Neural progenitor cell (in vitro differentiated cells): ENCODE measurements at regions not wholly inside any gene's neighbourhood (a gene's known extent, or its start where the extent isn't known, plus 50 kb on each side); places are given as distances from the start of the nearest gene placed in this dataset.
"Not testable (repeated sequence)": the region's sequence is repeated elsewhere in the genome, so short reads cannot be mapped to it uniquely, and the experiment has no call there.

Experiments
- DNase-seq: peaks from one replicate; pipeline ENCODE4 v3.0.0-alpha.2; 2016; ENCODE audit warnings: low spot score
- H2AFZ ChIP-seq: fragments of 200-600 bp; sonication (generic); replicated peaks from 2 replicates; pipeline ENCODE4 v1.6.1; 2016; ENCODE audit warnings: antibody characterized with exemption
- H3F3A ChIP-seq: fragments of 200-600 bp; sonication (generic); 2 replicates; pipeline ENCODE4 v1.6.1; 2016; ENCODE audit warnings: antibody characterized with exemption, low read depth
- H3K27ac ChIP-seq: fragments of 200-600 bp; sonication (generic); 2 replicates; pipeline ENCODE4 v1.5.1; 2016; ENCODE audit warnings: mild to moderate bottlenecking
- H3K27me3 ChIP-seq: fragments of 200-600 bp; sonication (generic); 2 replicates; pipeline ENCODE4 v1.6.1; 2016; ENCODE audit warnings: mild to moderate bottlenecking, moderate library complexity
- H3K36me3 ChIP-seq: fragments of 200-600 bp; sonication (generic); 2 replicates; pipeline ENCODE4 v1.5.1; 2016
- H3K4me1 ChIP-seq: fragments of 200-600 bp; sonication (generic); 2 replicates; pipeline ENCODE4 v1.6.1; 2016; ENCODE audit warnings: mixed run types
- H3K4me2 ChIP-seq: fragments of 200-600 bp; sonication (generic); 2 replicates; pipeline ENCODE4 v1.6.1; 2016
- H3K4me3 ChIP-seq: fragments of 200-600 bp; sonication (generic); 2 replicates; pipeline ENCODE4 v1.5.1; 2016
- H3K79me2 ChIP-seq: fragments of 200-600 bp; sonication (generic); 2 replicates; pipeline ENCODE4 v1.6.1; 2016; ENCODE audit warnings: low read depth
- H3K9ac ChIP-seq: fragments of 200-600 bp; sonication (generic); 2 replicates; pipeline ENCODE4 v1.6.1; 2016
- H3K9me3 ChIP-seq: fragments of 200-600 bp; sonication (generic); 2 replicates; pipeline ENCODE4 v1.5.1; 2016; ENCODE audit warnings: low read depth
- H4K20me1 ChIP-seq: fragments of 200-600 bp; sonication (generic); 2 replicates; pipeline ENCODE4 v1.6.1; 2016; ENCODE audit warnings: low read depth
- H3K27ac Mint-ChIP-seq: 3 replicates; pipeline ENCODE4 v1.8.0; 2021; ENCODE audit warnings: mixed read lengths
- H3K27me3 Mint-ChIP-seq: 2 replicates; pipeline ENCODE4 v1.8.0; 2022; ENCODE audit warnings: low read depth, mild to moderate bottlenecking, inconsistent platforms, moderate library complexity, mixed read lengths; ENCODE audit not compliant: insufficient read depth
- H3K36me3 Mint-ChIP-seq: 3 replicates; pipeline ENCODE4 v1.8.0; 2021; ENCODE audit warnings: mixed read lengths
- H3K4me1 Mint-ChIP-seq: 3 replicates; pipeline ENCODE4 v1.8.0; 2021; ENCODE audit warnings: mixed read lengths
- H3K4me3 Mint-ChIP-seq: 3 replicates; pipeline ENCODE4 v1.8.0; 2021; ENCODE audit warnings: mild to moderate bottlenecking, moderate library complexity, mixed read lengths
- H3K9me3 Mint-ChIP-seq: 3 replicates; pipeline ENCODE4 v1.8.0; 2020; ENCODE audit warnings: mixed read lengths
- EZH2 ChIP-seq: fragments of 200-600 bp; sonication (generic); IDR thresholded peaks from 2 replicates; pipeline ENCODE4 v1.6.1; 2017; ENCODE audit warnings: antibody characterized with exemption, mild to moderate bottlenecking, moderate library complexity
- EZH2phosphoT487 ChIP-seq: fragments of 200-600 bp; sonication (generic); IDR thresholded peaks from 2 replicates; pipeline ENCODE4 v1.6.1; 2017; ENCODE audit warnings: antibody characterized with exemption
- TF ChIP-seq, protein P1 (sequence below): fragments of 200-600 bp; sonication (generic); IDR thresholded peaks from 2 replicates; pipeline ENCODE4 v1.5.1; 2017; ENCODE audit warnings: antibody characterized with exemption, mild to moderate bottlenecking

DNA sequence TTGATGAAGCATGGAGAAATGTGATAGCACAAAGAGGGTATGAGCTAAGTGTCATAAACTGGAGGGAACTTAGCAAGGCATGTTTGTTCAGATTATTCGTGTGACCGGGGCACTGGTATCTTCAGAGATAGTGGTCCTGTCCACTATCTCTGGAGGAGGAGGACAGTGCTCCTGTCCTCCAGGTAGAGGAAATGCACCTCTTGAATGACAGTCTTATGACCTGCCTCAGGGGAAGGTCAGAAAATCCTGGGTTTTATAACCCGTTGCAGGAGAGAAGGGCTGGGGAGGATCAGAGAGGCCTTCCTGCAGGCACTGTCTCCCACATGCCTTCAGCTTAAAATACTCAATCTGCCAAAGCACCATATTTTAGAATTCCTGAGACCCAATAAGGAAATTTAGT lies 213.5 kb upstream of the UBL3 start:
- Histone ChIP-seq H3K9me3 (no peaks in the 10 kb centered on the region), H3K27me3 (no peaks in the 10 kb centered on the region), H3K4me3 (no peak overlapping the region), H3K27ac (no peak overlapping the region), H2AFZ (no peak overlapping the region), H3K4me2 (no peak overlapping the region), H3K79me2 (no peaks in the 10 kb centered on the region), H4K20me1 (no peaks in the 10 kb centered on the region), H3F3A (no peaks in the 10 kb centered on the region), H3K9ac (no peak overlapping the region), H3K36me3 (no peaks in the 10 kb centered on the region), H3K4me1 (no peaks in the 10 kb centered on the region)
- H3K27ac Mint-ChIP-seq: no peak overlapping the region
- TF ChIP-seq, protein P1, sequence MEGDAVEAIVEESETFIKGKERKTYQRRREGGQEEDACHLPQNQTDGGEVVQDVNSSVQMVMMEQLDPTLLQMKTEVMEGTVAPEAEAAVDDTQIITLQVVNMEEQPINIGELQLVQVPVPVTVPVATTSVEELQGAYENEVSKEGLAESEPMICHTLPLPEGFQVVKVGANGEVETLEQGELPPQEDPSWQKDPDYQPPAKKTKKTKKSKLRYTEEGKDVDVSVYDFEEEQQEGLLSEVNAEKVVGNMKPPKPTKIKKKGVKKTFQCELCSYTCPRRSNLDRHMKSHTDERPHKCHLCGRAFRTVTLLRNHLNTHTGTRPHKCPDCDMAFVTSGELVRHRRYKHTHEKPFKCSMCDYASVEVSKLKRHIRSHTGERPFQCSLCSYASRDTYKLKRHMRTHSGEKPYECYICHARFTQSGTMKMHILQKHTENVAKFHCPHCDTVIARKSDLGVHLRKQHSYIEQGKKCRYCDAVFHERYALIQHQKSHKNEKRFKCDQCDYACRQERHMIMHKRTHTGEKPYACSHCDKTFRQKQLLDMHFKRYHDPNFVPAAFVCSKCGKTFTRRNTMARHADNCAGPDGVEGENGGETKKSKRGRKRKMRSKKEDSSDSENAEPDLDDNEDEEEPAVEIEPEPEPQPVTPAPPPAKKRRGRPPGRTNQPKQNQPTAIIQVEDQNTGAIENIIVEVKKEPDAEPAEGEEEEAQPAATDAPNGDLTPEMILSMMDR: no peak
- no peak for TF ChIP-seq EZH2
- no peak for TF ChIP-seq EZH2phosphoT487
- no peaks in the 10 kb centered on the region for H3K27me3 Mint-ChIP-seq
- no peak overlapping the region for H3K4me3 Mint-ChIP-seq
- H3K36me3 Mint-ChIP-seq: peaks cover 2% of the 10 kb centered on the region
- peaks cover 3% of the 10 kb centered on the region for H3K4me1 Mint-ChIP-seq
- DNase-seq: no peak
- peaks cover 15% of the 10 kb centered on the region for H3K9me3 Mint-ChIP-seq

DNA sequence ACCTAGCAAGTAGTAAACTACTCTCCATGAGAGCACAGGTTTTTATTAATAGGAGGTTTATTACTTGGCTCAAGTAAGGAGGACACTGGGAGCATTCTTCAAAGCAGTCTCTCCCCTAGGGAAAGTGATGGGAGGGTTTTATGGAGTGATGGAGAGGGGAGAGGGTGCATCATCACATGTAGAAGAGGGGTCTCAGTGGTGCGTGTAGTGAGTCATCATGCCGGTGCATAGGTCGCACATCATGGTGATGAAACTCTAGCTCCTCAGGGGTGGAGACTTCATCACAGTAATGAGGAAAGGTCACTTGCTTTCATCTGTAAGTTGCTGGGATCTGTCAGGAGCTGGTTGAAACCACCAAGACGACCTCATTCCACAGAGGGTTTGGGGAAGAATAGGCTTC lies 210.8 kb upstream of the UBL3 start:
- H3K27me3 ChIP-seq: no peaks in the 10 kb centered on the region
- H2AFZ ChIP-seq: no peak overlapping the region
- no peaks in the 10 kb centered on the region for H3K4me1 ChIP-seq
- Mint-ChIP-seq H3K9me3 (peaks cover 23% of the 10 kb centered on the region), H3K4me3 (no peak overlapping the region), H3K27me3 (no peaks in the 10 kb centered on the region), H3K27ac (no peak overlapping the region), H3K36me3 (peaks cover 4% of the 10 kb centered on the region), H3K4me1 (peaks cover 3% of the 10 kb centered on the region)
- no peak overlapping the region for H3K27ac ChIP-seq
- no peak overlapping the region for H3K9ac ChIP-seq
- H3K36me3 ChIP-seq: no peaks in the 10 kb centered on the region
- H3K4me3 ChIP-seq: no peak overlapping the region
- H3K9me3 ChIP-seq: peaks cover 12% of the 10 kb centered on the region
- no peak overlapping the region for H3K4me2 ChIP-seq
- no peaks in the 10 kb centered on the region for H3K79me2 ChIP-seq
- TF ChIP-seq EZH2phosphoT487 (no peak), EZH2 (no peak)
- TF ChIP-seq, protein P1: no peak
- no peaks in the 10 kb centered on the region for H3F3A ChIP-seq
- no peaks in the 10 kb centered on the region for H4K20me1 ChIP-seq
- DNase-seq: no peak

DNA sequence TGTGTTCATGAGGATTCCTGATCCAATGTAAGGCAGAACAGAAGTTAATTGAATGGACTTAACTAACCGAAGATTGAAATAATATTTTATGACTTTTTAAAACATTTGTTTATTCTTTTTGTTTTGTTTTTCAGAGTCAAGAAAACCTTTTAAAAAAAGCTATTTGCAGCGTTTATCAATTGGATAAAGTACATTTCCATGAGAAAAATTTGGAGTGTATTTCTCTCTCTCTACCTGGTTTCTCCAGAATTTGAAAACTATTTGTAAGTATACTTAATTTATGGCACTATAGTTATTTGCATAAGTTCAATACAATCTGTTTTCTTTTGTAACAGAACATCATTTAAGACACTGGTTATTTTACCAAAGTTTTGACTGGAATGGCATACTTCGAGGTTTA lies 208.0 kb upstream of the UBL3 start:
- H3K79me2 ChIP-seq: no peaks in the 10 kb centered on the region
- peaks cover 23% of the 10 kb centered on the region for H3K9me3 Mint-ChIP-seq
- DNase-seq: no peak
- no peak overlapping the region for H3K4me3 ChIP-seq
- H2AFZ ChIP-seq: no peak overlapping the region
- no peaks in the 10 kb centered on the region for H4K20me1 ChIP-seq
- peaks cover 4% of the 10 kb centered on the region for H3K4me1 ChIP-seq
- no peak overlapping the region for H3K27ac Mint-ChIP-seq
- H3K27ac ChIP-seq: no peak overlapping the region
- H3K9ac ChIP-seq: no peak overlapping the region
- H3K27me3 ChIP-seq: no peaks in the 10 kb centered on the region
- peaks cover 12% of the 10 kb centered on the region for H3K9me3 ChIP-seq
- no peaks in the 10 kb centered on the region for H3K27me3 Mint-ChIP-seq
- H3F3A ChIP-seq: peaks cover 4% of the 10 kb centered on the region
- H3K36me3 ChIP-seq: no peaks in the 10 kb centered on the region
- H3K4me1 Mint-ChIP-seq: peaks cover 6% of the 10 kb centered on the region
- peaks cover 4% of the 10 kb centered on the region for H3K36me3 Mint-ChIP-seq
- TF ChIP-seq EZH2: no peak
- TF ChIP-seq, protein P1: no peak
- no peak for TF ChIP-seq EZH2phosphoT487
- no peak overlapping the region for H3K4me2 ChIP-seq
- no peak overlapping the region for H3K4me3 Mint-ChIP-seq

GRCh38 chr13:30054546-30054945 lies 204.1 kb upstream of the UBL3 start:
- Mint-ChIP-seq H3K9me3 (peaks cover 12% of the 10 kb centered on the region), H3K4me1 (peaks cover 22% of the 10 kb centered on the region)
- not testable (repeated sequence) for H3K4me3 Mint-ChIP-seq, H3K27ac Mint-ChIP-seq, H4K20me1 ChIP-seq, H3K36me3 Mint-ChIP-seq, H3K9ac ChIP-seq, H3K27me3 Mint-ChIP-seq, H3K4me3 ChIP-seq, H3K27me3 ChIP-seq, H3K79me2 ChIP-seq, H3K27ac ChIP-seq, H3K4me2 ChIP-seq, DNase-seq, H3K36me3 ChIP-seq
- Histone ChIP-seq H3K9me3 (peaks cover 12% of the 10 kb centered on the region), H3F3A (peaks cover 18% of the 10 kb centered on the region), H2AFZ (peak overlapping the region; percentile 90), H3K4me1 (peaks cover 18% of the 10 kb centered on the region)
